ENCODE measurements at regions not wholly inside any gene's neighbourhood (a gene's known extent, or its start where the extent isn't known, plus 50 kb on each side); places are given as distances from the start of the nearest gene placed in this dataset.
A peak's percentile ranks its signal among the peaks of the same experiment; 100 is the strongest.

DNA sequence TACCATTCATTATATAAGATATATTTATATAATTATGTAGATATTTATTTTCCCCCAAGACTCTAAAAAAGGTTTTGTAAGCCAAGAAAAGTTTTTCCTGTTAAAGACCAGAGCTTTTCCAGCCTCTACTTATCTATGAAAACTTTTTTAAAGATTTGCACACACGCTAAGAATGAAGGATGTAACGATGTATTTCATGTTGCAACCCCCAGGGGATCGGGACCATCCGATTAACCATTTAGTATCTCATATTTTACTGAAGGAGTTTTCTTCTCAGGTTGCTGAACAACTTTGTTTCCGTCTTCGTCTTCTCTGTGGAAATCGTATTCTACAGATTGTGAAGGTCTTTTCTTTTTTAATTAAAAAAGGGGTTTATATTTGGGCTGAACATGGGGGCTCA, 70.0 kb upstream of the SASH1 start:
- TF ChIP-seq, protein P1, sequence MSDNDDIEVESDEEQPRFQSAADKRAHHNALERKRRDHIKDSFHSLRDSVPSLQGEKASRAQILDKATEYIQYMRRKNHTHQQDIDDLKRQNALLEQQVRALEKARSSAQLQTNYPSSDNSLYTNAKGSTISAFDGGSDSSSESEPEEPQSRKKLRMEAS (IDR thresholded peaks at IDR 0.05): no peak
- TF ChIP-seq FOXM1 (IDR thresholded peaks at IDR 0.05; ENCODE audit: borderline replicate concordance, low read depth) (no peak), ZBTB7A (IDR thresholded peaks at IDR 0.05; ENCODE audit: low read depth) (no peak), CEBPB (IDR thresholded peaks at IDR 0.05) (no peak), TEAD4 (IDR thresholded peaks at IDR 0.05) (no peak), TCF12 (IDR thresholded peaks at IDR 0.05; ENCODE audit: low read depth) (no peak), YY1 (IDR thresholded peaks at IDR 0.05; ENCODE audit: low read depth) (no peak), EGR1 (IDR thresholded peaks at IDR 0.05) (no peak), RAD21 (IDR thresholded peaks at IDR 0.05; ENCODE audit: low read depth) (no peak), EP300 (IDR thresholded peaks at IDR 0.05; ENCODE audit: borderline replicate concordance) (no peak)
- TF ChIP-seq, protein P2, sequence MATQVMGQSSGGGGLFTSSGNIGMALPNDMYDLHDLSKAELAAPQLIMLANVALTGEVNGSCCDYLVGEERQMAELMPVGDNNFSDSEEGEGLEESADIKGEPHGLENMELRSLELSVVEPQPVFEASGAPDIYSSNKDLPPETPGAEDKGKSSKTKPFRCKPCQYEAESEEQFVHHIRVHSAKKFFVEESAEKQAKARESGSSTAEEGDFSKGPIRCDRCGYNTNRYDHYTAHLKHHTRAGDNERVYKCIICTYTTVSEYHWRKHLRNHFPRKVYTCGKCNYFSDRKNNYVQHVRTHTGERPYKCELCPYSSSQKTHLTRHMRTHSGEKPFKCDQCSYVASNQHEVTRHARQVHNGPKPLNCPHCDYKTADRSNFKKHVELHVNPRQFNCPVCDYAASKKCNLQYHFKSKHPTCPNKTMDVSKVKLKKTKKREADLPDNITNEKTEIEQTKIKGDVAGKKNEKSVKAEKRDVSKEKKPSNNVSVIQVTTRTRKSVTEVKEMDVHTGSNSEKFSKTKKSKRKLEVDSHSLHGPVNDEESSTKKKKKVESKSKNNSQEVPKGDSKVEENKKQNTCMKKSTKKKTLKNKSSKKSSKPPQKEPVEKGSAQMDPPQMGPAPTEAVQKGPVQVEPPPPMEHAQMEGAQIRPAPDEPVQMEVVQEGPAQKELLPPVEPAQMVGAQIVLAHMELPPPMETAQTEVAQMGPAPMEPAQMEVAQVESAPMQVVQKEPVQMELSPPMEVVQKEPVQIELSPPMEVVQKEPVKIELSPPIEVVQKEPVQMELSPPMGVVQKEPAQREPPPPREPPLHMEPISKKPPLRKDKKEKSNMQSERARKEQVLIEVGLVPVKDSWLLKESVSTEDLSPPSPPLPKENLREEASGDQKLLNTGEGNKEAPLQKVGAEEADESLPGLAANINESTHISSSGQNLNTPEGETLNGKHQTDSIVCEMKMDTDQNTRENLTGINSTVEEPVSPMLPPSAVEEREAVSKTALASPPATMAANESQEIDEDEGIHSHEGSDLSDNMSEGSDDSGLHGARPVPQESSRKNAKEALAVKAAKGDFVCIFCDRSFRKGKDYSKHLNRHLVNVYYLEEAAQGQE (IDR thresholded peaks at IDR 0.05; ENCODE audit: low read depth): no peak
- TF ChIP-seq, protein P3, sequence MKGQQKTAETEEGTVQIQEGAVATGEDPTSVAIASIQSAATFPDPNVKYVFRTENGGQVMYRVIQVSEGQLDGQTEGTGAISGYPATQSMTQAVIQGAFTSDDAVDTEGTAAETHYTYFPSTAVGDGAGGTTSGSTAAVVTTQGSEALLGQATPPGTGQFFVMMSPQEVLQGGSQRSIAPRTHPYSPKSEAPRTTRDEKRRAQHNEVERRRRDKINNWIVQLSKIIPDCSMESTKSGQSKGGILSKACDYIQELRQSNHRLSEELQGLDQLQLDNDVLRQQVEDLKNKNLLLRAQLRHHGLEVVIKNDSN (IDR thresholded peaks at IDR 0.05): no peak

DNA sequence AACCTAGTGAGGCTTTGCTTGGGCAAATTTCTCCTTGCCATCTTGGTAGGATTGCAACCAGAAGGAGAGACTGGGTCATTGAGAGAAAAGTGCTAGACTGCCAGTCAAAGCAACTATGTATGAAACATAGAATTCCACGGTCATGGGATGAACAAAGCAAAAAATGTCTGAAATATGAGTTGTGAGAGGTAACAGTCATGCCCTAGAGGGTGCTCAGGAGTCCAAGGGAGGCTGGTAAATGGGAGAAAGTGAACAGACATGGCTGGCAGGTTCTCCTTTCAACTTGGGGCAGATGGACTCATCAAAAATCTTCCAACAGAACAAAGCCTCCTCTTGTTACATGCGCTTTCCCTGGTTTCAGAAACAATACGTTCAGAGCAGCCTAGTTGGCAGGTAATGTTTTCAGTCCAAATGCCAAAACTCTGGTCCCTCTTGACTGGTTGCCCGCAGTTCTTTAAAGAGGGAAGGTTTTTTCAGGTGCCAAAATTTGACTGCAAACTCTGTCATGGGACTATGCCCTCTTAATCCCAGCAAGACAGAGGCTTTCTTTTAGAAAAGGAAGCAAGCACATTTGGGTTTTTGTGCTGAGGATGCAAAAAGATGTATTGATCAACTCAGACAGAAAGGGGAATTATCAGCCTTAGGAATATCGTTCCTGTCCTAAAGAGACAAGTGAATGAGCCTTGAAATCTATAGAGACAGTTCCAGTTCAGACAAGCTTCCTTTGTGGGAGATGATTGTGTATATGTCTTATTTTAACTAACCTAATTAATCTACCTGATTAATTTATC, 68.5 kb upstream of the SASH1 start:
- no peak for TF ChIP-seq CEBPB (IDR thresholded peaks at IDR 0.05)
- TF ChIP-seq RAD21 (IDR thresholded peaks at IDR 0.05; ENCODE audit: low read depth): peak; percentile 5; the same call in 1 of the 2 replicates
- no peak for TF ChIP-seq CREB1 (IDR thresholded peaks at IDR 0.05; ENCODE audit: low read depth)

DNA sequence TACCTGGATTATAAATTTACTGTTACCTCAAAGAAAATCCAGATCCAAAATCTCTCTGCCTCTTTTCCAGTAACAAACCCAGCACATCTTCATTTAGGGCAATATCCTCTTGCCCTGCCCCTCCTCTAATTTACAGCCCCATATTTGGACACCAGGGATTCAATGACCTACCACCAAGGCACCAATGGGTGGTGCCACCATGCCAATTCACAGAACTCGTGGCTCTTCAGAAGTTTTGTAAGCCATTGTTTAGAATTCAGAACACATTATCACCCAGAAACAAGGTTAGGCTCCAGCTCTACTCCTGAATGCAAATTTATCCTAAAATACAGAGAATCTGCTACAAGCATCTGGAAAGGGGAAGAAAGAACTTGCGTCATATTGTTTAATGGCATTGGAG, 67.8 kb upstream of the SASH1 start:
- TF ChIP-seq RAD21 (IDR thresholded peaks at IDR 0.05; ENCODE audit: low read depth) (no peak), TCF12 (IDR thresholded peaks at IDR 0.05; ENCODE audit: low read depth) (no peak), TEAD4 (IDR thresholded peaks at IDR 0.05) (no peak), CEBPB (IDR thresholded peaks at IDR 0.05) (no peak), ZBTB7A (IDR thresholded peaks at IDR 0.05; ENCODE audit: low read depth) (no peak)
- TF ChIP-seq, protein P3 (IDR thresholded peaks at IDR 0.05): no peak
- TF ChIP-seq, protein P2 (IDR thresholded peaks at IDR 0.05; ENCODE audit: low read depth): no peak

DNA sequence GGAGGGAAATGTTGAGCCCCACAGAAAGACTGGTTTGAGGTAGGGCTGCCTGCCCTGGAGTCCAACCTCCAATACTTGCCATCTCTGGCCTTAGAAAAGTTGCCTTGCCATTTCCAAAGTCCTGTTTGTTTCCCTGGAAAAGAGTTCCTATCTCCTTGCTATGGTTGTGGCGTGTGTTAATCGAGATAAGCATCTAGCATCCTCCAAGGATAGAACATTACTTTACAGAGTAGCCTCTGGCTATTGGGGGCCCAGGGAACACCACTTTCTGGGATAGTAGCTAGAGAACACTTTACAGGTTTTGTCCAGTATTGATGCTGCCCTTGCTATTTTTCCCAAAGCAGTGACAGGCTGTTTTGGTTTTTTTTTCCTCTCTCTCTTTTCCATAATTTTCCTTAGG, 57.4 kb upstream of the SASH1 start:
- no peak for TF ChIP-seq TCF12 (IDR thresholded peaks at IDR 0.05; ENCODE audit: low read depth)
- TF ChIP-seq EP300 (IDR thresholded peaks at IDR 0.05; ENCODE audit: borderline replicate concordance): no peak
- TF ChIP-seq RAD21 (IDR thresholded peaks at IDR 0.05; ENCODE audit: low read depth): no peak
- no peak for TF ChIP-seq NFIC (IDR thresholded peaks at IDR 0.05)
- no peak for TF ChIP-seq ZBTB7A (IDR thresholded peaks at IDR 0.05; ENCODE audit: low read depth)
- no peak for TF ChIP-seq CREB1 (IDR thresholded peaks at IDR 0.05; ENCODE audit: low read depth)
- TF ChIP-seq TAF1 (IDR thresholded peaks at IDR 0.05; ENCODE audit: low read depth): no peak
- TF ChIP-seq TEAD4 (IDR thresholded peaks at IDR 0.05): no peak
- no peak for TF ChIP-seq FOXM1 (IDR thresholded peaks at IDR 0.05; ENCODE audit: borderline replicate concordance, low read depth)
- TF ChIP-seq EGR1 (IDR thresholded peaks at IDR 0.05): no peak
- TF ChIP-seq, protein P3 (IDR thresholded peaks at IDR 0.05): no peak
- TF ChIP-seq YY1 (IDR thresholded peaks at IDR 0.05; ENCODE audit: low read depth): no peak
- TF ChIP-seq CEBPB (IDR thresholded peaks at IDR 0.05): no peak
- TF ChIP-seq, protein P1 (IDR thresholded peaks at IDR 0.05): no peak

DNA sequence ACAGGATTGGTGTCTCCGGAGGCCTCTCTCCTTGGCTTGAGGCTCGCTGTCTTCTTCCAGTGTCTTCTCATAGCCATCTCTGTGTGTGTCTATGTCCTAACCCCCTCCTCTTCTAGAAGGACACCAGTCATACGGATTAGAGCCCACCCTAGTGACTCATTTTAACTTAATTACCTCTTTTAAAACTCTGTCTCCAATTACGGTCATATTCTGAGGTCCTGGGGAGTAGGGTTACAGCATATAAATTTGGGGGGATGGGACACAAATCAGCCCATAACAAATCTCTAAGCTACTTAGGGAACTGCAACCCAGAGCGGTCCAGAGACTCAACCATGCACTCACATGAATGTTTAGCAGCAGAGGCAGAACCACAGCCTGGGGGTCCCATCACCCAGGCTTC, 56.1 kb upstream of the SASH1 start:
- TF ChIP-seq TCF12 (IDR thresholded peaks at IDR 0.05; ENCODE audit: low read depth): no peak
- TF ChIP-seq YY1 (IDR thresholded peaks at IDR 0.05; ENCODE audit: low read depth): no peak
- no peak for TF ChIP-seq FOXM1 (IDR thresholded peaks at IDR 0.05; ENCODE audit: borderline replicate concordance, low read depth)
- no peak for TF ChIP-seq CEBPB (IDR thresholded peaks at IDR 0.05)
- TF ChIP-seq TEAD4 (IDR thresholded peaks at IDR 0.05): no peak
- TF ChIP-seq RAD21 (IDR thresholded peaks at IDR 0.05; ENCODE audit: low read depth): no peak
- TF ChIP-seq TAF1 (IDR thresholded peaks at IDR 0.05; ENCODE audit: low read depth): no peak
- no peak for TF ChIP-seq EP300 (IDR thresholded peaks at IDR 0.05; ENCODE audit: borderline replicate concordance)
- TF ChIP-seq EGR1 (IDR thresholded peaks at IDR 0.05): no peak
- TF ChIP-seq, protein P1 (IDR thresholded peaks at IDR 0.05): no peak
- TF ChIP-seq, protein P3 (IDR thresholded peaks at IDR 0.05): no peak

All from Ishikawa (cell line).